B cell (primary cell): ENCODE measurements at regions not wholly inside any gene's neighbourhood (a gene's known extent, or its start where the extent isn't known, plus 50 kb on each side); places are given as distances from the start of the nearest gene placed in this dataset.

ENCODE experiments used
- ATAC-seq: fragments of 200-7000 bp; cut with Tn5 transposase; one replicate; pipeline ENCODE4 v1.10.0; 2021; ENCODE audit warnings: low read depth, mild to moderate bottlenecking, moderate number of reproducible peaks, moderate library complexity
- CTCF ChIA-PET: fragments of 350-600 bp; sonication (Branson Sonifier 250); formaldehyde crosslinking; loops from one replicate; lab custom pipeline; 2021; ENCODE audit warnings: antibody characterized with exemption, inconsistent platforms; lab: Charles Lee
- POLR2A ChIA-PET: fragments of 350-600 bp; sonication (Branson Sonifier 250); formaldehyde crosslinking; loops from one replicate; lab custom pipeline; 2021; ENCODE audit warnings: antibody characterized with exemption; lab: Charles Lee
- DNase-seq: peaks from one replicate; pipeline ENCODE4 v3.0.0; 2013
- H2AFZ ChIP-seq: 2 replicates; pipeline ENCODE4 v1.6.1; 2012; ENCODE audit warnings: mild to moderate bottlenecking, low read depth, low read length; ENCODE audit not compliant: insufficient read depth, poor library complexity, severe bottlenecking
- H3K27ac ChIP-seq, 2 donors: 1 replicate in 1 of 2; 2 replicates in 1 of 2; pipeline ENCODE4 v1.5.1; 2012 to 2013; ENCODE audit warnings: low read length in 2 of 2, mild to moderate bottlenecking in 2 of 2, moderate library complexity in 1 of 2
- H3K27me3 ChIP-seq, 4 experiments: fragments of 200-600 bp in 1 of 4; sonication (generic) in 1 of 4; replicated peaks in 1 of 4; 1 replicate in 2 of 4; 2 replicates in 2 of 4; pipeline versions ENCODE4 v1.6.1 to v1.7.0; 2013 to 2016; ENCODE audit warnings: low read length in 3 of 4, mild to moderate bottlenecking in 2 of 4, mixed read lengths in 1 of 4, moderate library complexity in 1 of 4; ENCODE audit not compliant: insufficient read depth in 4 of 4, control insufficient read depth in 3 of 4; ENCODE audit errors: control extremely low read depth in 1 of 4
- H3K36me3 ChIP-seq, 2 experiments: replicated peaks in 1 of 2; 1 replicate in 1 of 2; 2 replicates in 1 of 2; pipeline versions ENCODE4 v1.6.1 to v1.7.1; 2013; ENCODE audit warnings: low read length in 1 of 2; ENCODE audit not compliant: insufficient read depth in 2 of 2, control insufficient read depth in 1 of 2; ENCODE audit errors: control extremely low read depth in 1 of 2, extremely low read depth in 1 of 2
- H3K4me1 ChIP-seq, 2 donors: fragments of 200-600 bp in 1 of 2; sonication (generic) in 1 of 2; 1 replicate in 1 of 2; 2 replicates in 1 of 2; pipeline versions ENCODE4 v1.5.1 to v1.6.1; 2013 to 2017; ENCODE audit warnings: low read length in 2 of 2; ENCODE audit not compliant: control insufficient read depth in 2 of 2, insufficient read depth in 2 of 2
- H3K4me2 ChIP-seq: replicated peaks from 2 replicates; pipeline ENCODE3; 2012; ENCODE audit warnings: mild to moderate bottlenecking, low read depth, low read length; ENCODE audit not compliant: poor library complexity, severe bottlenecking
- H3K4me3 ChIP-seq, 5 experiments: fragments of 200-600 bp in 1 of 5; sonication (generic) in 1 of 5; 1 replicate in 3 of 5; 2 replicates in 2 of 5; pipeline versions ENCODE4 v1.5.1 to v1.7.0; 2011 to 2016; ENCODE audit warnings: low read length in 4 of 5, mild to moderate bottlenecking in 4 of 5, low read depth in 2 of 5, control low read depth in 1 of 5, moderate library complexity in 1 of 5; ENCODE audit not compliant: insufficient read depth in 1 of 5; ENCODE audit errors: control extremely low read depth in 1 of 5, extremely low read depth in 1 of 5
- H3K79me2 ChIP-seq: fragments of 200-600 bp; sonication (generic); one replicate; pipeline ENCODE4 v1.6.0; 2016; ENCODE audit warnings: low read length; ENCODE audit not compliant: control insufficient read depth, insufficient read depth
- H3K9ac ChIP-seq: fragments of 200-600 bp; sonication (generic); 2 replicates; pipeline ENCODE4 v1.6.1; 2017; ENCODE audit warnings: mild to moderate bottlenecking, low read length, moderate library complexity
- H3K9me3 ChIP-seq, 3 donors: one replicate each; pipeline versions ENCODE4 v1.6.1 to v1.7.1; 2013; ENCODE audit warnings: low read length in 2 of 3; ENCODE audit not compliant: control insufficient read depth in 2 of 3, insufficient read depth in 1 of 3; ENCODE audit errors: control extremely low read depth in 1 of 3
- H4K20me1 ChIP-seq: 2 replicates; pipeline ENCODE4 v1.6.0; 2012; ENCODE audit warnings: mild to moderate bottlenecking, low read length; ENCODE audit not compliant: insufficient read depth, control insufficient read depth, poor library complexity, severe bottlenecking
- H3K27ac Mint-ChIP-seq: one replicate; pipeline ENCODE4 v1.8.0; 2021; ENCODE audit warnings: mixed read lengths
- H3K27me3 Mint-ChIP-seq: one replicate; pipeline ENCODE4 v1.8.0; 2021; ENCODE audit warnings: mixed read lengths
- H3K4me1 Mint-ChIP-seq: one replicate; pipeline ENCODE4 v1.8.0; 2021; ENCODE audit warnings: mixed read lengths
- H3K4me3 Mint-ChIP-seq: one replicate; pipeline ENCODE4 v1.8.0; 2021; ENCODE audit warnings: mixed read lengths
- H3K9me3 Mint-ChIP-seq: one replicate; pipeline ENCODE4 v1.8.0; 2022; ENCODE audit warnings: mixed read lengths; ENCODE audit not compliant: insufficient read depth
- EZH2 ChIP-seq: IDR thresholded peaks from 2 replicates; pipeline ENCODE4 v1.6.1; 2012; ENCODE audit warnings: borderline replicate concordance, low read depth, mild to moderate bottlenecking, moderate library complexity, low read length; ENCODE audit not compliant: insufficient read depth, poor library complexity, severe bottlenecking
- WGBS: methylation state at CpG from one replicate; pipeline ENCODE4 v1.1.5; 2013; ENCODE audit warnings: missing lambda C conversion rate; ENCODE audit not compliant: insufficient coverage; 5-methylcytosine and 5-hydroxymethylcytosine counted together
- intact Hi-C: fragments of 100-400 bp; cut with micrococcal nuclease; formaldehyde crosslinking; loops from one replicate; pipeline ENCODE4 v1.10.0; 2022
- TF ChIP-seq, protein P1 (sequence below): fragments of 200-600 bp; IDR thresholded peaks from one replicate; pipeline ENCODE4 v1.8.0; 2022; ENCODE audit warnings: antibody characterized with exemption, mild to moderate bottlenecking

DNA sequence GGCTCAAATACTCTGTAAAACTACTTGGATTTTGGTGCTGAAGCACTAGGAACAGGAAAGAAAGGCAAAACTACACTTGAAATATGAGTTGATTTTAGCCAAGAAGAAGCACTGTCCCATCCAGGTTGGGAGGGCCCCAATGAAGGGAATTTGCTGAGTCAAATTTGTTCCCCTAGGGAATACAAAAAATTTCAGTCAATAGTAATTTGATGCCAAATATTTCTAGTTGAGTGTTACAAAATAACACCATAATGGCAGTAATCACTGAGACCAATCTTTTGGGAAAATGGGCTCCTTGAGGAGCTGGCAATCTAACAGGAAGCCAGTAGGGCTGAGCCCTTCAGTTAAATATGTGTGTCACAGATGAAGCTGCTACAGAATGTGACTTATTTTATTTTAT, 896.9 kb downstream of the DIPK2A start:
- Histone ChIP-seq H3K79me2 (no peaks in the 10 kb centered on the region), H3K4me1 (no peaks in the 10 kb centered on the region), H2AFZ (no peak overlapping the region), H3K9me3 (no peaks in the 10 kb centered on the region), H3K36me3 (no peaks in the 10 kb centered on the region), H3K4me2 (no peak overlapping the region), H4K20me1 (no peaks in the 10 kb centered on the region), H3K27me3 (no peaks in the 10 kb centered on the region), H3K27ac (no peak overlapping the region), H3K9ac (no peak overlapping the region), H3K4me3 (no peak overlapping the region)
- TF ChIP-seq, protein P1, sequence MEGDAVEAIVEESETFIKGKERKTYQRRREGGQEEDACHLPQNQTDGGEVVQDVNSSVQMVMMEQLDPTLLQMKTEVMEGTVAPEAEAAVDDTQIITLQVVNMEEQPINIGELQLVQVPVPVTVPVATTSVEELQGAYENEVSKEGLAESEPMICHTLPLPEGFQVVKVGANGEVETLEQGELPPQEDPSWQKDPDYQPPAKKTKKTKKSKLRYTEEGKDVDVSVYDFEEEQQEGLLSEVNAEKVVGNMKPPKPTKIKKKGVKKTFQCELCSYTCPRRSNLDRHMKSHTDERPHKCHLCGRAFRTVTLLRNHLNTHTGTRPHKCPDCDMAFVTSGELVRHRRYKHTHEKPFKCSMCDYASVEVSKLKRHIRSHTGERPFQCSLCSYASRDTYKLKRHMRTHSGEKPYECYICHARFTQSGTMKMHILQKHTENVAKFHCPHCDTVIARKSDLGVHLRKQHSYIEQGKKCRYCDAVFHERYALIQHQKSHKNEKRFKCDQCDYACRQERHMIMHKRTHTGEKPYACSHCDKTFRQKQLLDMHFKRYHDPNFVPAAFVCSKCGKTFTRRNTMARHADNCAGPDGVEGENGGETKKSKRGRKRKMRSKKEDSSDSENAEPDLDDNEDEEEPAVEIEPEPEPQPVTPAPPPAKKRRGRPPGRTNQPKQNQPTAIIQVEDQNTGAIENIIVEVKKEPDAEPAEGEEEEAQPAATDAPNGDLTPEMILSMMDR, result no peak
- no peak for TF ChIP-seq EZH2
- Mint-ChIP-seq H3K4me1 (no peaks in the 10 kb centered on the region), H3K9me3 (no peaks in the 10 kb centered on the region), H3K27ac (no peak overlapping the region), H3K27me3 (no peaks in the 10 kb centered on the region), H3K4me3 (no peak overlapping the region)
- ChIA-PET POLR2A (no interaction called here), CTCF (no interaction called here)
- ATAC-seq (no peak), DNase-seq (no peak)
- intact Hi-C loops, result no loop called here

- no peak overlapping the region for H3K4me2 ChIP-seq
- ChIA-PET CTCF (no interaction called here), POLR2A (no interaction called here)
- no peaks in the 10 kb centered on the region for H4K20me1 ChIP-seq
- no peak for ATAC-seq
- no peak overlapping the region for H3K4me3 Mint-ChIP-seq
- no peak overlapping the region for H2AFZ ChIP-seq
- intact Hi-C loops, result no loop called here
- no peaks in the 10 kb centered on the region for H3K9me3 ChIP-seq
- no peaks in the 10 kb centered on the region for H3K27me3 Mint-ChIP-seq
- no peaks in the 10 kb centered on the region for H3K79me2 ChIP-seq
- DNase-seq, result no peak
- no peak for TF ChIP-seq EZH2
- TF ChIP-seq, protein P1, result no peak
- H3K9me3 Mint-ChIP-seq, result no peaks in the 10 kb centered on the region
- H3K9ac ChIP-seq, result no peak overlapping the region
- no peaks in the 10 kb centered on the region for H3K27me3 ChIP-seq
- no peaks in the 10 kb centered on the region for H3K4me1 Mint-ChIP-seq
- no peak overlapping the region for H3K27ac Mint-ChIP-seq
- no peak overlapping the region for H3K4me3 ChIP-seq
- no peaks in the 10 kb centered on the region for H3K36me3 ChIP-seq
- H3K4me1 ChIP-seq, result no peaks in the 10 kb centered on the region
- no CpG with 5 or more reads among the region's 1 CpG for WGBS
- no peak overlapping the region for H3K27ac ChIP-seq
Observed at GRCh38 chr3:144873066-144873465, 901.4 kb downstream of the DIPK2A start.
